Glutamatergic neuron (in vitro differentiated cells): ENCODE measurements at regions not wholly inside any gene's neighbourhood (a gene's known extent, or its start where the extent isn't known, plus 50 kb on each side); places are given as distances from the start of the nearest gene placed in this dataset.

ENCODE experiments used
- DNase-seq: peaks from one replicate; pipeline ENCODE4 v3.0.0; 2022
- H3K27ac Mint-ChIP-seq: one replicate; pipeline ENCODE4 v1.8.0; 2020; ENCODE audit warnings: mild to moderate bottlenecking, mixed read lengths, inconsistent platforms; ENCODE audit not compliant: unreplicated experiment
- H3K27me3 Mint-ChIP-seq: one replicate; pipeline ENCODE4 v1.8.0; 2020; ENCODE audit warnings: mild to moderate bottlenecking, moderate library complexity, mixed read lengths, inconsistent platforms; ENCODE audit not compliant: unreplicated experiment
- H3K36me3 Mint-ChIP-seq: one replicate; pipeline ENCODE4 v1.8.0; 2020; ENCODE audit warnings: mild to moderate bottlenecking, mixed read lengths, inconsistent platforms; ENCODE audit not compliant: unreplicated experiment
- H3K4me1 Mint-ChIP-seq: one replicate; pipeline ENCODE4 v1.8.0; 2020; ENCODE audit warnings: mild to moderate bottlenecking, low read depth, mixed read lengths, inconsistent platforms; ENCODE audit not compliant: unreplicated experiment
- H3K4me3 Mint-ChIP-seq: one replicate; pipeline ENCODE4 v1.8.0; 2020; ENCODE audit warnings: mild to moderate bottlenecking, mixed read lengths, inconsistent platforms; ENCODE audit not compliant: unreplicated experiment
- H3K9me3 Mint-ChIP-seq: one replicate; pipeline ENCODE4 v1.8.0; 2020; ENCODE audit warnings: mild to moderate bottlenecking, moderate library complexity, mixed read lengths, inconsistent platforms; ENCODE audit not compliant: unreplicated experiment
- CTCF ChIP-seq: fragments of 200-600 bp; sonication (generic); IDR thresholded peaks from one replicate; pipeline ENCODE4 v1.5.0; 2021; ENCODE audit not compliant: partially characterized antibody, unreplicated experiment

GRCh38 chr17:72413077-72414031 lies 292.5 kb downstream of the SOX9 start:
- peaks cover 7% of the 10 kb centered on the region for H3K27me3 Mint-ChIP-seq
- TF ChIP-seq CTCF: no peak
- DNase-seq: no peak
- no peak overlapping the region for H3K27ac Mint-ChIP-seq
- peaks cover 2% of the 10 kb centered on the region for H3K4me1 Mint-ChIP-seq
- H3K4me3 Mint-ChIP-seq: no peak overlapping the region
- H3K36me3 Mint-ChIP-seq: peaks cover 16% of the 10 kb centered on the region
- peaks cover 10% of the 10 kb centered on the region for H3K9me3 Mint-ChIP-seq

GRCh38 chr17:72414032-72414396 lies 293.2 kb downstream of the SOX9 start:
- Mint-ChIP-seq H3K4me1 (peaks cover 2% of the 10 kb centered on the region), H3K27me3 (peaks cover 4% of the 10 kb centered on the region), H3K4me3 (no peak overlapping the region), H3K9me3 (peaks cover 14% of the 10 kb centered on the region), H3K27ac (no peak overlapping the region), H3K36me3 (peaks cover 20% of the 10 kb centered on the region)
- DNase-seq: no peak
- no peak for TF ChIP-seq CTCF

DNA sequence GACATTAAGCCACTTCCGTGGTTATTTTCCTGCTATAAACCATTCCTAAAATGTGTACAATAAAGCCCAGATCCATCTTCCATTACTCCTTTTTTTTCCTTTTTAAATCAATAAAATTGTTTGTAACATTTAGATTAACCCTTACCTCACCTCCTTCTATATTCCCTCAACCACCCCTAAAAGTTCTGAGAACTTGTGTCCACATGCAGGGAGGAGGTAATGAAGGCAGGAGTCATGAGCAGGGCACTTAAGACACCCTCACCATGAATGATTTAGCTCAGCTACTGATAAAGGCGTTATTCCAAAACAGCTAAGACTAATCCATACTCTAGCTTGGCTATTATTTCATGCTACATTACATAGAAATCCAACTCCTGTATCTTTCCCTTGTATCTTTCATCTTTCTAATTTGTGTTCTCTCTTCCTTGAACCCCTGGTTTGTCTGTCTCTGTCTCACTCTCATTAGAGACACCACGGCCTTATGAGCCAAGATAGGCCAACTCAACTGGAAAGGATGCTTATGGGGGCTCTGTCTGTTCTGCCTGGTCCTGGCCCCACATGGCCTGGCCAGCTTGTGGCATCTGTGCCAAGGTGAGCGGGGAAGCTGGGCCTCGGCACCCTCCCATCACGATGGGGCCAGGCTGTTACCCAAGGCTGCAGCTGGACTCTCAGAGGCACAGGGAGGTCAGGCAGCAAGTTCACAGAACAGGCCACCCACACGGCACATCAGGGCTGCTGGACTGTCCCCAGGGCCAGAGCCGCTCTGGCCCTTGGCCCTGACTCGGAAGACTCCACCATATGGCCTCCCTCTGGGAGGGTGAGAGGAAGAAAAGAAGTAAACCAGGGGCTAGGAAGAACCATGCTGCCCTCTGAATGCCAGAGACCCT lies 294.4 kb downstream of the SOX9 start:
- Mint-ChIP-seq H3K9me3 (peaks cover 14% of the 10 kb centered on the region), H3K27me3 (peaks cover 1% of the 10 kb centered on the region), H3K27ac (no peak overlapping the region), H3K4me3 (no peak overlapping the region), H3K4me1 (peaks cover 2% of the 10 kb centered on the region), H3K36me3 (peaks cover 17% of the 10 kb centered on the region)
- no peak for TF ChIP-seq CTCF
- no peak for DNase-seq

GRCh38 chr17:72416054-72416675 lies 295.3 kb downstream of the SOX9 start:
- no peak overlapping the region for H3K27ac Mint-ChIP-seq
- peaks cover 2% of the 10 kb centered on the region for H3K4me1 Mint-ChIP-seq
- H3K9me3 Mint-ChIP-seq: peaks cover 12% of the 10 kb centered on the region
- H3K36me3 Mint-ChIP-seq: peaks cover 17% of the 10 kb centered on the region
- no peak for TF ChIP-seq CTCF
- peaks cover 2% of the 10 kb centered on the region for H3K27me3 Mint-ChIP-seq
- DNase-seq: no peak
- no peak overlapping the region for H3K4me3 Mint-ChIP-seq
